WTC11 (cell line): ENCODE measurements at regions not wholly inside any gene's neighbourhood (a gene's known extent, or its start where the extent isn't known, plus 50 kb on each side); places are given as distances from the start of the nearest gene placed in this dataset.

ENCODE experiments used
- ETV6 ChIP-seq: sonication (generic); formaldehyde crosslinking; IDR thresholded peaks from 2 replicates; pipeline ENCODE4 v1.8.1; 2022; ENCODE audit warnings: mild to moderate bottlenecking, missing genetic modification reagents
- MXD4 ChIP-seq: fragments of 250-450 bp; sonication (Bioruptor Pico); IDR thresholded peaks from 2 replicates; pipeline ENCODE4 v1.8.0; 2021; ENCODE audit warnings: mild to moderate bottlenecking, moderate library complexity, borderline replicate concordance
- TF ChIP-seq, protein P1 (sequence below): sonication (generic); formaldehyde crosslinking; IDR thresholded peaks from 2 replicates; pipeline ENCODE4 v1.8.0; 2022; ENCODE audit warnings: mild to moderate bottlenecking, missing genetic modification reagents
- TF ChIP-seq, protein P2 (sequence below): fragments of 200-600 bp; IDR thresholded peaks from 2 replicates; pipeline ENCODE4 v1.8.0; 2022; ENCODE audit warnings: antibody characterized with exemption
- TF ChIP-seq, protein P3 (sequence below): sonication (generic); formaldehyde crosslinking; IDR thresholded peaks from 2 replicates; pipeline ENCODE4 v1.8.1; 2022; ENCODE audit warnings: low read depth, mild to moderate bottlenecking, moderate library complexity, missing genetic modification reagents, borderline replicate concordance

DNA sequence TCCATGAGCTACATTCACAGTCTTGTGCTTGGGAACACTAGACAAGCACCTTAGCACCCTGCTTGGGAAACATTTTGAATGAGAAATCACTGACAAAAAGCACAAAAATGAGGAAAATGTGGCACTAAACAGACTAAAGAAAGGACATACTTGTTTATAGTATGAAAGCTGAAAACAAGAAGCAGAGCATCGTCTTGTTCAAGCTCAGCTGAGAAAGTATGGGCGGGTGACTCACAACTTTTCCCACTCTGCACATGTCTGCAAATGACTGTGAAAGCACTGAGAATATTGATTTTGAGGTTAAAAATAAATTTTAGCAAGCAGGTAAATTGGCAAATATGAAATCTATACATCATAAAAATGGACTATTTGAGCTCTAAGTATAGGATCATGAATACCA, 725.3 kb downstream of the COL12A1 start:
- TF ChIP-seq MXD4 (CRISPR knock-in tag) (no peak), ETV6 (no peak)
- TF ChIP-seq, protein P1, sequence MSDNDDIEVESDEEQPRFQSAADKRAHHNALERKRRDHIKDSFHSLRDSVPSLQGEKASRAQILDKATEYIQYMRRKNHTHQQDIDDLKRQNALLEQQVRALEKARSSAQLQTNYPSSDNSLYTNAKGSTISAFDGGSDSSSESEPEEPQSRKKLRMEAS (CRISPR knock-in tag) = no peak
- TF ChIP-seq, protein P2, sequence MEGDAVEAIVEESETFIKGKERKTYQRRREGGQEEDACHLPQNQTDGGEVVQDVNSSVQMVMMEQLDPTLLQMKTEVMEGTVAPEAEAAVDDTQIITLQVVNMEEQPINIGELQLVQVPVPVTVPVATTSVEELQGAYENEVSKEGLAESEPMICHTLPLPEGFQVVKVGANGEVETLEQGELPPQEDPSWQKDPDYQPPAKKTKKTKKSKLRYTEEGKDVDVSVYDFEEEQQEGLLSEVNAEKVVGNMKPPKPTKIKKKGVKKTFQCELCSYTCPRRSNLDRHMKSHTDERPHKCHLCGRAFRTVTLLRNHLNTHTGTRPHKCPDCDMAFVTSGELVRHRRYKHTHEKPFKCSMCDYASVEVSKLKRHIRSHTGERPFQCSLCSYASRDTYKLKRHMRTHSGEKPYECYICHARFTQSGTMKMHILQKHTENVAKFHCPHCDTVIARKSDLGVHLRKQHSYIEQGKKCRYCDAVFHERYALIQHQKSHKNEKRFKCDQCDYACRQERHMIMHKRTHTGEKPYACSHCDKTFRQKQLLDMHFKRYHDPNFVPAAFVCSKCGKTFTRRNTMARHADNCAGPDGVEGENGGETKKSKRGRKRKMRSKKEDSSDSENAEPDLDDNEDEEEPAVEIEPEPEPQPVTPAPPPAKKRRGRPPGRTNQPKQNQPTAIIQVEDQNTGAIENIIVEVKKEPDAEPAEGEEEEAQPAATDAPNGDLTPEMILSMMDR = no peak
- TF ChIP-seq, protein P3, sequence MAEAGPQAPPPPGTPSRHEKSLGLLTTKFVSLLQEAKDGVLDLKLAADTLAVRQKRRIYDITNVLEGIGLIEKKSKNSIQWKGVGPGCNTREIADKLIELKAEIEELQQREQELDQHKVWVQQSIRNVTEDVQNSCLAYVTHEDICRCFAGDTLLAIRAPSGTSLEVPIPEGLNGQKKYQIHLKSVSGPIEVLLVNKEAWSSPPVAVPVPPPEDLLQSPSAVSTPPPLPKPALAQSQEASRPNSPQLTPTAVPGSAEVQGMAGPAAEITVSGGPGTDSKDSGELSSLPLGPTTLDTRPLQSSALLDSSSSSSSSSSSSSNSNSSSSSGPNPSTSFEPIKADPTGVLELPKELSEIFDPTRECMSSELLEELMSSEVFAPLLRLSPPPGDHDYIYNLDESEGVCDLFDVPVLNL (CRISPR knock-in tag) = no peak
